ENCODE measurements at regions not wholly inside any gene's neighbourhood (a gene's known extent, or its start where the extent isn't known, plus 50 kb on each side); places are given as distances from the start of the nearest gene placed in this dataset.
"Not testable (repeated sequence)": the region's sequence is repeated elsewhere in the genome, so short reads cannot be mapped to it uniquely, and the experiment has no call there.

- no peak for DNase-seq (ENCODE audit: low read depth in 2 of 2)
Measured at GRCh38 chr6:25180630-25181349, 98.4 kb upstream of the CARMIL1 start.

DNA sequence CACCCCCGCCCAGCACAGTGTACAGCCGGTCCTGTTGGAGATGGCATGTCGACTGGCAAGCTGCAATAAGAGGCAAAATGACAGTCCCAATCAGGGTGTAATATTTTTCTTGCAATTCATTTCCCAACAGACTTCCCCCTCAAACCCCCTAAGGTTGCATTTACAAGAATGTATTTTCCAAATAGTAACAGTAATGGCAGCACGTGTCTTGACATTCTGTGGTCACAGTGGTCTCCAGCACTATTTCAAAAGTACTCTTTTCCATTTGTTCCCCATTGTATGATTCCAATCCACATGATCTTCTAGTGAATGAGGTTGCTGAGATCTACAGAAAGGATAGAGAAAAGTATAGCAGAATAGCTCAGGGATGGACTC, 97.8 kb upstream of the CARMIL1 start:
- no peak for DNase-seq (ENCODE audit: low read depth in 2 of 2)

DNA sequence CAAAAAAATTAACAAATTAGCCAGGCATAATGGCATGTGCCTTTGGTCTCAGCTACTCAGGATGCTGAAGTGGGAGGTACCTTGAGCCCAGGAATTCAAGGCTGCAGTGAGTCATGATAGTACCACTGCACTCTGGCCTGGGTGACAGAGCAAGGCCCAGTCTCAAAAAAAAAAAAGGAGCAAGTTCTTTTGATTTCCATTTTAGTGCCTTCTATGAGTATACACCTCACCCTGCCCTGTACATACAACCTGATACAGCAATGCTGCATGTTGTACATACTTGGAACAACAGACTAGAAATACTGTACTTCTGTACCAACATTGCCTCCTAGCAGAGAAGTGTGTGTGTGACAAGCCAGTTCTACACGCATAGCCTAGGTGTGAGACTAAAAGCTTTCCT, 97.3 kb upstream of the CARMIL1 start:
- DNase-seq (ENCODE audit: low read depth in 2 of 2), result no peak

DNA sequence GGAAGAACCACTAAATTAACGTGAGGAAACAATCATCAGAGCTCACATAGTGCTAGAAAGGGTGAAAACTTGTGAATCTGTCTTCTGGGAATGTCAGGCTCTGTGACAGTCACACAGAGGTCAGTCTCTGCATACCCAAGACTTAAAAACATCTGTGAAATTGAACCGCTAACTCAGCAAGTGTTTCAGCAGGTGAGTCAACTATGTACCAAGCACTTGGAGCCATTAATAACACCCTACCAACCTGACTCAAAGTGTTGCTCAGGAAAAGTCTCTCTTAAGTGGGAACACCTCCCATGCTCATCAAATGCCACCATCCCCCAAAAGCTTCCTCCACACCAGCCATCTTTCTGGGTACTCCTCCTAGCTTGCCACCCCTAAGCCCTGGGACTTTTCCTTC, 92.3 kb upstream of the CARMIL1 start:
- no peak for DNase-seq (ENCODE audit: low read depth in 2 of 2)

DNA sequence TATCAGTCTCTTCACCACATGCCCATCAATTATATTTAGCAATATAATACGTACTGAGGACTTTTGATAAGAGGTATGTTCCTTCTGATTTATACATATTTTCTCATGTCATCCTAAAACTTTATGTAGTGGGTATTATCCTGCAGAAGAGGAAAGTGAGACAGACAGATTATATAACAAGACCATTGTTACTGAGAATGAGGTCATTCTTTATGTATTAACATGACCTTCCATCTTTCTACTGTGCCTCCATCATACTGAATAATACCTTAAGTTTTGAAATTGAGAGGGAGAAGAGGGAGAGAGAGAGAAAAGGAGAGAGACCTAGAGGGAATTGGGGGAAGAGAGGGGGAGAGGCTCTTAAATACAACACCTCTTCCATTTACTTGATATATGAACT, 90.9 kb upstream of the CARMIL1 start:
- no peak for DNase-seq (ENCODE audit: low read depth in 2 of 2)

DNA sequence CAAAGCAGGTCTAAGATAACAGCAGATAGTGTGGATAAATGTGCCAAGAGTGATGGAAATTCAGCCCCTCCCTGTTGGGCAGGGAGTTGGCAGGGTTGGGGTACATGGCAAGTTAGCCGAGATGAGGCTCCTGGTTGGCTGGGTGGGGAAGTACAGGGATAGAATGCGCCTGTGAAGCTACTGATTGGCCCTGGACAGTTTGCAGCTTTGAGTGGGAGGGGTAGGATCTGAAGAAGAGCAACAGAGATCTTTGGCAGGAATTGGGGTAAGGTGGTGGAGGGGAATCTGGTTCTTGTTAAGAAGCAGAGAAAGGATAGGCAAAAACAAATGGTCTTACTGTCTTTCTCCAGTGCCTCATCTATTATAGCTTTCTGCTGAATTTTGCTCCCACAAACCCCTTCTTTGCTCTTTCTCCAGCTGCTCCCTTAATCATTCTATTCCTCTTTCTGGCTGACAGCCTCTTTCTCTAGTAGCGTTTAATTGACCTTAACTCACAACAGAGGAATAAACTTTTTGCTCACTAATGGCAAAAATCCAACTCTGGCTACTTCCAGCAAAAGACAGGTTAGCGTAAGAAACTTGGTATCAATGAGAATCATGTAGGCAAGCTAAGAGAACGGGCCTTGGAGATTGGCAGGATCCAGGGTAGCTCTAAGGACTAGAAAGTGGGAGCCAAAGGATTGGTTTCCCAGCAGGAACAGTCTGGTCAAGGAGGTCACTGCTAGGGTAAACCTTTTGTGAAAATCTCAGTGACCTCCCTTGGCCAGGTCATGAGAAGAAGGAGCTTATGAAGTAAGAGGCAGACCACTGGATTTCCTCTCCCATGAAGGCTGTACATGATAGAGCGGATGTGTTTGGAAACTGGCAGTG, 86.3 kb upstream of the CARMIL1 start:
- DNase-seq (ENCODE audit: low read depth in 2 of 2), result no peak

DNA sequence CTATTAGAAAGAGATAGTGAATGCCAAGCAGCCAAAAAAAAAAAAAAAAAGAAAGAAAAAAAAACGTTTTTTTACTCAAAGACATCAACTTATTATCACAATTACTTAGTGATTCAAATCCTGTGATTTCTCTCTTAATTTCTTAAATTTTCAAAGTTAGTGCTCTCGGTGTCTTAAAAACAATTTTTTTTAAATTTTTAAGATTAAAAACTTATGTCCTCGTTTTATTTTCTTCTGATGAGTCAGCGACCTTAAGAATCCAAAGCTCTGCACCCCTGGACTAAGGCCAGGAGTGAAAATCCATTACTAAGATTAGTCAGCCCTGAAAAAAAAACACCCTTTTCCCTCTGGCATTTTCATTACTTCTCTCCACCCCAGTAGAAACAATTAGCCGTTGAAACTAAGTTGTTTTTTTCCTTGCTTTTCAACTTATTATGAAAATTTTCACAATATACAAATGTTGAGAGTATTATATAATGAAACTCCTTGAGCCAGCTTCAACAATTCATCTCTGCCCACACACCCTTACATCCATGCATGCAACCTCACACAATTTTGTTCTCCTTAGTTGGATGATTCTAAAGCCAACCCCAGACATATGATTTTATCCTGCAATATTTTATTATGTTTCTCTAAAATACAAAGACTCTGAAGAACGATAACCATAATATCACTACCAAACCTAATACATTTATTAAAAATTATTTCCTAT, 85.6 kb upstream of the CARMIL1 start:
- no peak for DNase-seq (ENCODE audit: low read depth in 2 of 2)

DNA sequence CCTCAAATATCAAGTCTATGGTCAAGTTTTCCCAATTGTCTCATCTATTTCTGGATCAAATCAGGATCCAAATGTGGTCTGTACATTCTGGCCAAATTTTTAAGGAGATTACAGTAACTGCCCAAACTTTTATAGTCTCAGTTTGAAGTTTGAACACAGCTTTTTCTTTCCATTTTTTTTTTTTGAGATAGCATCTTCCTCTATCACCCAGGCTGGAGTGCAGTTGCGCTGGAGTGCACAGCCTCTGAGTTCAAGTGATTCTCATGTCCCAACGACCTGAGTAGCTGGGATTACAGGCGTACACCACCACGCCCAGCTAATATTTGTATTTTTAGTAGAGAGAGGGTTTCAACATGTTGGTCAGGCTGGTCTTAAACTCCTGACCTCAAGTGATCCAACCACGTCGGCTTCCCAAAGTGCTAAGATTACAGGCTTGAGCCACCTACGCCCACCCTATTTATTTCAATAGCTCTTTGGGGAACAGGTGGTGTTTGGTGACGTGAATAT, 84.9 kb upstream of the CARMIL1 start:
- no peak for DNase-seq (ENCODE audit: low read depth in 2 of 2)

- DNase-seq (ENCODE audit: low read depth in 2 of 2), result no peak
Measured at GRCh38 chr6:25196464-25196863, 82.7 kb upstream of the CARMIL1 start.

- DNase-seq (ENCODE audit: low read depth in 2 of 2), result no peak
Measured at GRCh38 chr6:25197111-25197510, 82.1 kb upstream of the CARMIL1 start.

- DNase-seq (ENCODE audit: low read depth in 2 of 2), result no peak
Measured at GRCh38 chr6:25199544-25199943, 79.6 kb upstream of the CARMIL1 start.

- DNase-seq (ENCODE audit: low read depth in 2 of 2), result no peak
Measured at GRCh38 chr6:25202504-25202903, 76.7 kb upstream of the CARMIL1 start.

- DNase-seq (ENCODE audit: low read depth in 2 of 2), result no peak
Measured at GRCh38 chr6:25205629-25206028, 73.5 kb upstream of the CARMIL1 start.

DNA sequence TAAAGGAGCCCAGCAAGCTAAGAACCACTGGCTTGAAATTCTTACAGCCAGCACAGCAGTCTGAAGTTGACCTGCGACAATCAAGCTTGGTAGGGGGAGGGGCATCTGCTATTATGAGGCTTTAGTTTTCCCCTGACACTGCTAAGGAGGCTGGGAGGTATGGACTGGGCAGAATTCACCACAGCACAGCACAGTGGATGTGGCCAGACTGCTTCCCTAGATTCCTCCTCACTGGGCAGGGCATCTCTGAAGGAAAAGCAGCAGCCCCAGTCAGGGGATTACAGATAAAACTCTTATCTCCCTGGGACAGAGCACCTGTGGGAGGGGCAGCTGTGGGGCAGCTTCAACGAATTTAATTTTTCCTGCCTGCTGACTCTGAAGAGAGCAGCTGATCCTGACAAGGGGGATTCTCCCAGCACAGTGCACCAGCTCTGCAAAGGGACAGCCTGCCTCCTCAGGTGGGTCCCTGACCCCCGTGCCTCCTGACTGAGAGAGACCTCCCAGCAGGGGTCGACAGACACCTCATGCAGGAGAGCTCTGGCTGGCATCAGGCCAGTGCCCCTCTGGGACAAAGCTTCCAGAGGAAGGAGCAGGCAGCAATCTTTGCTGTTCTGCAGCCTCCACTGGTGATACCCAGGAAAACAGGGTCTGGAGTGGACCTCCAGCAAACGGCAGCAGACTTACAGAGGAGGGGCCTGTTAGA, 71.6 kb upstream of the CARMIL1 start:
- DNase-seq (ENCODE audit: low read depth in 2 of 2), result not testable (repeated sequence)

DNA sequence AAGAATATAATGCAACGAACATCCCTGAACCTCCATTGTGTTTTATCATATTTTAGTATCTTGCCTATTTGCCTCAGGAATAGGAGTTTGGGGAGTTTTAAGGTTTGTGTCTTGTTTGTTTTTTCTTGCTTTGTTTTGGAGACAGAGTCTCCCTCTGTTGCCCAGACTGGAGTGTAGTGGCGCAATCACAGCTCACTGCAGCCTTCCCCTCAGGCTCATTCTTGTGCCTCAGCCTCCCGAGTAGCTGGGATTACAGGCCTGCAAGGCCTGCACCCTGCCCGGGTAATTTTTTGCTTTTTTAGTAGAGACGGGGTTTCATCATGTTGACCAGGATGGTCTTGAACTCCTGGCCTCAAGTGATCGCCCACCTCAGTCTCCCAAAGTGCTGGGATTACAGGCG, 63.3 kb upstream of the CARMIL1 start:
- no peak for DNase-seq (ENCODE audit: low read depth in 2 of 2)

GRCh38 chr6:25217302-25217701, 61.9 kb upstream of the CARMIL1 start:
- DNase-seq (ENCODE audit: low read depth in 2 of 2), result no peak

- DNase-seq (ENCODE audit: low read depth in 2 of 2), result no peak
Measured at GRCh38 chr6:25217829-25218228, 61.3 kb upstream of the CARMIL1 start.

DNA sequence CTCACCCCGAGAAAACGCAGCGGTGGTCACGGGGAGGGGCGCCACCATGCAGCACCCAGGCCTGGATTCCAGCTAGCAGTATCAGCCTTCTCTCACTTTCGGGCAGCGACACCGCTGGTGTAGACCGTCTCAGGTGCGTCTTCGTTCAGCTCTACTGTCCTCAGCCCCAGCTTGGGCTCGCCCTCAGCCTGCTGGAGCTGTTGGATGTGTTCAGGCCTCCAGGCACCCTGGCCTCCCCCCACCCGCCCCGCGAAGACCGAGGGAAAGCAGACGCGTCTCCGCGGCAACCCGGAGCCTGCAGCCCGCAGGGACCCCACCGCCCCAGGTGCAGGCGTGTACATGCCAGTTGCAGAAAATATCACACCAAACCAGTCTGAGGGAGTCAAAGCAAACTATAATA, 60.8 kb upstream of the CARMIL1 start:
- DNase-seq (ENCODE audit: low read depth in 2 of 2), result no peak

GRCh38 chr6:25219216-25219916, 59.8 kb upstream of the CARMIL1 start:
- DNase-seq (ENCODE audit: low read depth in 2 of 2), result no peak

GRCh38 chr6:25219917-25220278, 59.3 kb upstream of the CARMIL1 start:
- DNase-seq (ENCODE audit: low read depth in 2 of 2), result no peak

DNA sequence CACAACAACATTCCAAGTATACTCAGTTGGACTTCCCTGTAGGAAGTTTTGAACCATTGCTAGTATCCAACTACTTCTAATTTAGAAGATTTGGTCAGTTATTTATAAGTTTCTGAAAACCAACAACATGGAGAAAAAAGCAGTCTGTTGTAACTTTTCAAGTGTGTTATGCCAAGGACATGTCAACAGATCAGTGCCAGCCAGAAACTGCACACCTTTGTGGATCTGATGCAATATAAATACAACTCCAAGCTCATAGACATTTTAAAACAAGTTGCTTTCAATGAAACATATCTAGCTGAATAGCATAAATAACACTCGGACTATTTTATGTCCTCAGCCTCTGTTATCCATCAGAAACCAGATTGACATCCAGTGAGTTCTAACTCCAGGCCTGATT, 58.3 kb upstream of the CARMIL1 start:
- no peak for DNase-seq (ENCODE audit: low read depth in 2 of 2)

Measured in stimulated activated CD4-positive, alpha-beta T cell treated with anti-CD3 and anti-CD28 coated beads, Interleukin-1b, Interleukin-23, amount 100 ng/mL, for 4 hours (primary cell).